ENCODE measurements at regions not wholly inside any gene's neighbourhood (a gene's known extent, or its start where the extent isn't known, plus 50 kb on each side); places are given as distances from the start of the nearest gene placed in this dataset.

- DNase-seq, result no peak
These were observed 93.3 kb upstream of the RAI14 start for GRCh38 chr5:34562791-34563190.

GRCh38 chr5:34563269-34563668, 92.9 kb upstream of the RAI14 start:
- DNase-seq, result no peak

GRCh38 chr5:34563931-34564709, 92.0 kb upstream of the RAI14 start:
- no peak for DNase-seq

- DNase-seq, result no peak
These were observed 91.4 kb upstream of the RAI14 start for GRCh38 chr5:34564710-34565235.

GRCh38 chr5:34570143-34570542, 86.0 kb upstream of the RAI14 start:
- DNase-seq, result no peak

- DNase-seq, result no peak
These were observed 85.1 kb upstream of the RAI14 start for GRCh38 chr5:34570721-34571676.

GRCh38 chr5:34571677-34572041, 84.5 kb upstream of the RAI14 start:
- no peak for DNase-seq

- DNase-seq, result no peak
These were observed 81.1 kb upstream of the RAI14 start for GRCh38 chr5:34574936-34575467.

GRCh38 chr5:34576891-34577666, 79.0 kb upstream of the RAI14 start:
- DNase-seq, result no peak

GRCh38 chr5:34578962-34579361, 77.2 kb upstream of the RAI14 start:
- no peak for DNase-seq

- no peak for DNase-seq
These were observed 75.1 kb upstream of the RAI14 start for GRCh38 chr5:34580983-34581382.

GRCh38 chr5:34582371-34582770, 73.8 kb upstream of the RAI14 start:
- no peak for DNase-seq

GRCh38 chr5:34583167-34583566, 73.0 kb upstream of the RAI14 start:
- DNase-seq, result no peak

- DNase-seq, result no peak
These were observed 72.0 kb upstream of the RAI14 start for GRCh38 chr5:34584165-34584564.

GRCh38 chr5:34585601-34586104, 70.5 kb upstream of the RAI14 start:
- no peak for DNase-seq

GRCh38 chr5:34586117-34586885, 69.8 kb upstream of the RAI14 start:
- DNase-seq, result no peak

GRCh38 chr5:34587355-34588241, 68.5 kb upstream of the RAI14 start:
- DNase-seq, result no peak

- DNase-seq, result no peak
These were observed 66.3 kb upstream of the RAI14 start for GRCh38 chr5:34589832-34590231.

GRCh38 chr5:34591723-34592122, 64.4 kb upstream of the RAI14 start:
- DNase-seq, result no peak

Measured in C1 segment of cervical spinal cord (tissue), 14 donors.